ENCODE measurements at regions not wholly inside any gene's neighbourhood (a gene's known extent, or its start where the extent isn't known, plus 50 kb on each side); places are given as distances from the start of the nearest gene placed in this dataset.

DNA sequence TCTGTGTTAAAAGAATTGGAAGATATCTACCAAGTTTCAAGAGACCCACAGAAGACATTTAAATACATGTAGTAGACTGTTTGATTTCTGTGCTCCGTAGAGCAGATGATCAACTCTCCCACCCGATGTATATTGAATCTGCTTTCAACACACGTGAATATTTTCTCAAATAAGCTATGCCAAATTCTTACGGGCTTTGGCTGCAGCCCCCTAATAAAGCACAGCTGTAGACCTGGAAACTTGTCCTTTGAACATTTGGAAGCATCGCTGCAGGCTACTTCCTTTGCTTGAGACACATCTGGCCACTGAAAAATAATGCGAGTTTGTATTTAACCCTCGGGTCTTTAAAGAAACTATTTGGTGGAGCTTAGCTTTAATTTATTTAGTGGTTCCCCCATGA lies 98.3 kb upstream of the SELENOK start:
- TF ChIP-seq, protein P1, sequence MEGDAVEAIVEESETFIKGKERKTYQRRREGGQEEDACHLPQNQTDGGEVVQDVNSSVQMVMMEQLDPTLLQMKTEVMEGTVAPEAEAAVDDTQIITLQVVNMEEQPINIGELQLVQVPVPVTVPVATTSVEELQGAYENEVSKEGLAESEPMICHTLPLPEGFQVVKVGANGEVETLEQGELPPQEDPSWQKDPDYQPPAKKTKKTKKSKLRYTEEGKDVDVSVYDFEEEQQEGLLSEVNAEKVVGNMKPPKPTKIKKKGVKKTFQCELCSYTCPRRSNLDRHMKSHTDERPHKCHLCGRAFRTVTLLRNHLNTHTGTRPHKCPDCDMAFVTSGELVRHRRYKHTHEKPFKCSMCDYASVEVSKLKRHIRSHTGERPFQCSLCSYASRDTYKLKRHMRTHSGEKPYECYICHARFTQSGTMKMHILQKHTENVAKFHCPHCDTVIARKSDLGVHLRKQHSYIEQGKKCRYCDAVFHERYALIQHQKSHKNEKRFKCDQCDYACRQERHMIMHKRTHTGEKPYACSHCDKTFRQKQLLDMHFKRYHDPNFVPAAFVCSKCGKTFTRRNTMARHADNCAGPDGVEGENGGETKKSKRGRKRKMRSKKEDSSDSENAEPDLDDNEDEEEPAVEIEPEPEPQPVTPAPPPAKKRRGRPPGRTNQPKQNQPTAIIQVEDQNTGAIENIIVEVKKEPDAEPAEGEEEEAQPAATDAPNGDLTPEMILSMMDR (IDR thresholded peaks at IDR 0.05): no peak
- TF ChIP-seq POLR2A (IDR thresholded peaks at IDR 0.05) (no peak), EP300 (IDR thresholded peaks at IDR 0.05; ENCODE audit: low read depth) (no peak)
